SK-N-SH treated with all-trans-retinoic acid at 6 μM for 48 hours (cell line): ENCODE measurements at regions not wholly inside any gene's neighbourhood (a gene's known extent, or its start where the extent isn't known, plus 50 kb on each side); places are given as distances from the start of the nearest gene placed in this dataset.

Experiments used
- ARNTL ChIP-seq: fragments of 450-650 bp; formaldehyde crosslinking; IDR thresholded peaks from 2 replicates; pipeline ENCODE4 v1.5.0; 2020; ENCODE audit warnings: low read depth, mild to moderate bottlenecking, moderate library complexity, borderline replicate concordance
- GLIS3 ChIP-seq: fragments of 250-450 bp; sonication (Bioruptor Pico); IDR thresholded peaks from 2 replicates; pipeline ENCODE4 v1.5.0; 2020; ENCODE audit warnings: mild to moderate bottlenecking, moderate library complexity
- RARB ChIP-seq: fragments of 250-450 bp; sonication (Bioruptor Pico); IDR thresholded peaks from 2 replicates; pipeline ENCODE4 v1.8.0; 2021; ENCODE audit warnings: mild to moderate bottlenecking, moderate library complexity
- SNAI2 ChIP-seq: fragments of 250-450 bp; sonication (Bioruptor Pico); IDR thresholded peaks from 2 replicates; pipeline ENCODE4 v1.5.0; 2020; ENCODE audit warnings: mild to moderate bottlenecking, moderate library complexity
- ZFP3 ChIP-seq: fragments of 250-450 bp; sonication (Bioruptor Pico); IDR thresholded peaks from 2 replicates; pipeline ENCODE4 v1.5.0; 2020; ENCODE audit warnings: mild to moderate bottlenecking, moderate library complexity
- ZNF565 ChIP-seq: fragments of 450-650 bp; formaldehyde crosslinking; conservative IDR thresholded peaks from 2 replicates; pipeline ENCODE4 v1.5.0; 2020; ENCODE audit warnings: low read depth, mild to moderate bottlenecking, moderate library complexity

- TF ChIP-seq SNAI2 (CRISPR knock-in tag) = no peak
- TF ChIP-seq GLIS3 (CRISPR knock-in tag) = no peak
- no peak for TF ChIP-seq ARNTL (CRISPR knock-in tag)
- TF ChIP-seq ZFP3 (CRISPR knock-in tag) = no peak
- TF ChIP-seq ZNF565 (CRISPR knock-in tag) = no peak
- no peak for TF ChIP-seq RARB
Measured at GRCh38 chr1:106072909-106073600, 983.4 kb upstream of the PRMT6 start.
